ENCODE measurements at regions not wholly inside any gene's neighbourhood (a gene's known extent, or its start where the extent isn't known, plus 50 kb on each side); places are given as distances from the start of the nearest gene placed in this dataset.
A peak's percentile ranks its signal among the peaks of the same experiment; 100 is the strongest.
"Not testable (repeated sequence)": the region's sequence is repeated elsewhere in the genome, so short reads cannot be mapped to it uniquely, and the experiment has no call there.

DNA sequence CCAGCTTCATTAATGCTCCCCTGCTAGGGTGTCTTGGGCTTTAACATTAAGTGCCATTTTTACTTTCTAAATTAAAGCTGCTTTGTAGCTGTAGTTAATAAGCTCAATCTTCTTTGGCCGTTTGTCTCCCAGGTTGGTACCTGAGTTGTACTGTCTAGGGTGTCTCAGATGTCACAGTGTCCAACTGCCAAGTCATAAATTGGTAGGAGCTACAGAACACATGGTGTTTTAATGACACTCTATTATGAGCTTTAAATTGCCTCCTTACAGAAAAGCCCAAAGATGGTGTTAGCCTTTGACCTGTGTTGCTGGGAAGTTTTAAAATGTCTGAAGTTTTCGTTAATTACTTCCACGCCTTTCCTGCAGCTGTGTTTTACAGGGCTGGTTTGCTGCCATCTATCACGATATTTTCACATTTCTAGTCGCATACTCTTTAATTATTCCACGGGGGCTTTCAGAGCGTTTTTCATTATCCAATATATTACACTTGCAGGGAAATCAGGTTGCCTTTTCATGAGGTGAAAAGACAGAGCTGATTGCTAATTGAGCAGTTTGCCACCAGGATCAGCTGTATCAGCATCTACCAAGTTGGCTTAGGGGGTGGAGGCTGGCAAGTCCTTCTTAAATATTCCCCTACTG is 247.8 kb upstream of the PLPP4 start:
- H3K36me3 Mint-ChIP-seq (ENCODE audit: low read depth) = no peaks in the 10 kb centered on the region
- no peak for TF ChIP-seq CTCF (IDR thresholded peaks at IDR 0.05)
- no peak overlapping the region for H3K4me3 Mint-ChIP-seq
- no peaks in the 10 kb centered on the region for H3K9me3 Mint-ChIP-seq
- peaks cover 2% of the 10 kb centered on the region for H3K27me3 Mint-ChIP-seq
- no peak overlapping the region for H3K27ac Mint-ChIP-seq
- DNase-seq (no peak), ATAC-seq (no peak)
- POLR2A ChIA-PET = no interaction called here
- intact Hi-C loops (cut with micrococcal nuclease) = no loop called here
- CTCF ChIA-PET = interaction anchor here (2.3 kb wide), 1 partner anchor 12 kb away, joined by 11 read pairs; no protein-coding TSS in a partner anchor
- no peaks in the 10 kb centered on the region for H3K4me1 Mint-ChIP-seq (ENCODE audit: low read depth)

- Mint-ChIP-seq H3K27me3 (peaks cover 2% of the 10 kb centered on the region), H3K27ac (no peak overlapping the region), H3K36me3 (ENCODE audit: low read depth) (no peaks in the 10 kb centered on the region), H3K4me3 (no peak overlapping the region), H3K4me1 (ENCODE audit: low read depth) (no peaks in the 10 kb centered on the region), H3K9me3 (no peaks in the 10 kb centered on the region)
- ChIA-PET CTCF (no interaction called here), POLR2A (no interaction called here)
- DNase-seq = no peak
- intact Hi-C loops (cut with micrococcal nuclease) = no loop called here
- ATAC-seq = no peak
- TF ChIP-seq CTCF (IDR thresholded peaks at IDR 0.05) = no peak
Observed at GRCh38 chr10:120212275-120212674, 244.8 kb upstream of the PLPP4 start.

GRCh38 chr10:120213283-120213682 is 243.7 kb upstream of the PLPP4 start:
- H3K9me3 Mint-ChIP-seq; CTCF ChIA-PET; H3K27ac Mint-ChIP-seq; intact Hi-C loops (cut with micrococcal nuclease); H3K36me3 Mint-ChIP-seq (ENCODE audit: low read depth); ATAC-seq; POLR2A ChIA-PET; DNase-seq; H3K4me3 Mint-ChIP-seq; H3K4me1 Mint-ChIP-seq (ENCODE audit: low read depth); H3K27me3 Mint-ChIP-seq: not testable (repeated sequence)

DNA sequence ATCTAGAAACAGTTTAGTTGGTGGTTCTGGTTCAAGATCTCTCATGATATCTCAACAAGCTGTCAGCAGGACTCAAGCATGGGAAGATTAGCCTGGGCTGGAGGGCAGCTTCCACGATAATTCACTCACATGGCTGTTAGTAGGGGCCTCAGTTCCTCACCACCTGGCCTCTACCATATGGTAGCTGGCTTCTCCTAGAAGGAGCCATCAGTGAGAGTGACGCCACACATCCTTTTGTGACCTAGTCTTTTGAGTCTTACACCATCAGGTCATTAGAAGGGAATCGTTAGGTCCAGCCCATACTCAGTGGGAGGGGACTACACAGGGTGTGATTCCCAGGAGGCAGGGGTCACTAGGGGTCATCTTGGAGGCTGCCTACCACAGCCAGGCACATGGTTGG is 239.3 kb upstream of the PLPP4 start:
- no peak for DNase-seq
- ChIA-PET CTCF (no interaction called here), POLR2A (no interaction called here)
- H3K27ac Mint-ChIP-seq = no peak overlapping the region
- intact Hi-C loops (cut with micrococcal nuclease) = no loop called here
- no peak overlapping the region for H3K4me3 Mint-ChIP-seq
- H3K4me1 Mint-ChIP-seq (ENCODE audit: low read depth) = no peaks in the 10 kb centered on the region
- peaks cover 4% of the 10 kb centered on the region for H3K27me3 Mint-ChIP-seq
- no peak for TF ChIP-seq CTCF (IDR thresholded peaks at IDR 0.05)
- H3K9me3 Mint-ChIP-seq = peaks cover 2% of the 10 kb centered on the region
- no peaks in the 10 kb centered on the region for H3K36me3 Mint-ChIP-seq (ENCODE audit: low read depth)
- ATAC-seq = no peak

DNA sequence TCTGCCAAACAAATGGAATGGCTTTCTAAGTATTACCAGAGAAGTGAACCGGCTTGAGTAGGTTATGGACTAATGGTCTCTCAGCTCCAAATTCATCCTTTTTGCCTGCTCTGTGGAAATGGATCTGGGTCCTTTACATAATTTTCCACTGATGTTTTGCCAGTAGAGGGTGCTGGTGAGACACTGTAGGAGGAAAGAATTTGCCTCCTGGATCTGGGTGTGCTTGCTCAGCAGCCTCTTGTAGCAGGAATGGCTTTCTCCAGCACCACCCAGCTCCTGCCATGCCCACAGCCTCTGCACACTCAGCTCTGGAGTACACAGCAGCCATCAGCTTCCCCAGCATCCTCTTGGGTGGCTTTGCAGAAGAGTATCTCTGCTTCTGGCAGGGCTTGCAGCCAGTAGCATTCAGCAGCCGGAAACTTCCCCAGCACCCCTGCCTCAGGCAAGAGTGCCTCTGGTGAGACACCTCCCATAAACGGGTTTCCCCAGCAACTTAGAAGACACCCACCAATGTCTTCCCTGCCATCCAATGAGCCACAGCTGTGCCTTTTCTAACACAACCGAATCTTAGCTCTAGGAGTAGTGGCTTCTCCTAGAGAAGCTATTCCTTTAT is 235.0 kb upstream of the PLPP4 start:
- H3K27ac Mint-ChIP-seq = no peak overlapping the region
- peak; percentile 43 for TF ChIP-seq CTCF (IDR thresholded peaks at IDR 0.05)
- H3K4me1 Mint-ChIP-seq (ENCODE audit: low read depth) = no peaks in the 10 kb centered on the region
- POLR2A ChIA-PET = no interaction called here
- H3K9me3 Mint-ChIP-seq = peaks cover 2% of the 10 kb centered on the region
- CTCF ChIA-PET = interaction anchor here (0.7 to 2.5 kb wide), 11 partner anchors 9 to 174 kb away, joined by 3 to 21 read pairs (median 4); no protein-coding TSS in a partner anchor
- intact Hi-C loops (cut with micrococcal nuclease) = loop anchor here (10.0 kb wide), 1 partner anchor 113 kb away; no protein-coding TSS in a partner anchor
- H3K36me3 Mint-ChIP-seq (ENCODE audit: low read depth) = no peaks in the 10 kb centered on the region
- ATAC-seq (no peak), DNase-seq (peak; percentile 24)
- H3K4me3 Mint-ChIP-seq = no peak overlapping the region
- H3K27me3 Mint-ChIP-seq = peaks cover 4% of the 10 kb centered on the region

Measured in activated CD8-positive, alpha-beta T cell treated with anti-CD3 and anti-CD28 coated beads for 36 hours (primary cell).